Panc1 (cell line): ENCODE measurements at regions not wholly inside any gene's neighbourhood (a gene's known extent, or its start where the extent isn't known, plus 50 kb on each side); places are given as distances from the start of the nearest gene placed in this dataset.

Experiments
- POLR2AphosphoS5 ChIP-seq: IDR thresholded peaks from 2 replicates; pipeline ENCODE4 v1.6.1; 2012; ENCODE audit warnings: mild to moderate bottlenecking, low read depth, low read length, moderate library complexity
- REST ChIP-seq, 2 experiments: IDR thresholded peaks; 2 replicates each; pipeline ENCODE4 v1.6.1; 2011 to 2012; ENCODE audit warnings: low read depth in 2 of 2, control low read depth in 1 of 2, low read length in 1 of 2, mild to moderate bottlenecking in 1 of 2, moderate library complexity in 1 of 2; ENCODE audit not compliant: insufficient read depth in 1 of 2
- TCF7L2 ChIP-seq: IDR thresholded peaks from 2 replicates; pipeline ENCODE4 v1.6.1; 2011; ENCODE audit warnings: mild to moderate bottlenecking, low read depth, low read length, inconsistent platforms
- TF ChIP-seq, protein P1 (sequence below): fragments of 450-650 bp; IDR thresholded peaks from 2 replicates; pipeline ENCODE4 v1.5.1; 2017; ENCODE audit warnings: mild to moderate bottlenecking

- TF ChIP-seq, protein P1, sequence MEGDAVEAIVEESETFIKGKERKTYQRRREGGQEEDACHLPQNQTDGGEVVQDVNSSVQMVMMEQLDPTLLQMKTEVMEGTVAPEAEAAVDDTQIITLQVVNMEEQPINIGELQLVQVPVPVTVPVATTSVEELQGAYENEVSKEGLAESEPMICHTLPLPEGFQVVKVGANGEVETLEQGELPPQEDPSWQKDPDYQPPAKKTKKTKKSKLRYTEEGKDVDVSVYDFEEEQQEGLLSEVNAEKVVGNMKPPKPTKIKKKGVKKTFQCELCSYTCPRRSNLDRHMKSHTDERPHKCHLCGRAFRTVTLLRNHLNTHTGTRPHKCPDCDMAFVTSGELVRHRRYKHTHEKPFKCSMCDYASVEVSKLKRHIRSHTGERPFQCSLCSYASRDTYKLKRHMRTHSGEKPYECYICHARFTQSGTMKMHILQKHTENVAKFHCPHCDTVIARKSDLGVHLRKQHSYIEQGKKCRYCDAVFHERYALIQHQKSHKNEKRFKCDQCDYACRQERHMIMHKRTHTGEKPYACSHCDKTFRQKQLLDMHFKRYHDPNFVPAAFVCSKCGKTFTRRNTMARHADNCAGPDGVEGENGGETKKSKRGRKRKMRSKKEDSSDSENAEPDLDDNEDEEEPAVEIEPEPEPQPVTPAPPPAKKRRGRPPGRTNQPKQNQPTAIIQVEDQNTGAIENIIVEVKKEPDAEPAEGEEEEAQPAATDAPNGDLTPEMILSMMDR = no peak
- no peak for TF ChIP-seq REST (IDR thresholded peaks at IDR 0.05; ENCODE audit: insufficient read depth in 1 of 2, low read depth in 2 of 2, low read length in 1 of 2)
- TF ChIP-seq POLR2AphosphoS5 = no peak
- no peak for TF ChIP-seq TCF7L2
Observed at GRCh38 chr17:33508215-33508614, 215.1 kb upstream of the ASIC2 start.
